ENCODE measurements at regions not wholly inside any gene's neighbourhood (a gene's known extent, or its start where the extent isn't known, plus 50 kb on each side); places are given as distances from the start of the nearest gene placed in this dataset.

DNA sequence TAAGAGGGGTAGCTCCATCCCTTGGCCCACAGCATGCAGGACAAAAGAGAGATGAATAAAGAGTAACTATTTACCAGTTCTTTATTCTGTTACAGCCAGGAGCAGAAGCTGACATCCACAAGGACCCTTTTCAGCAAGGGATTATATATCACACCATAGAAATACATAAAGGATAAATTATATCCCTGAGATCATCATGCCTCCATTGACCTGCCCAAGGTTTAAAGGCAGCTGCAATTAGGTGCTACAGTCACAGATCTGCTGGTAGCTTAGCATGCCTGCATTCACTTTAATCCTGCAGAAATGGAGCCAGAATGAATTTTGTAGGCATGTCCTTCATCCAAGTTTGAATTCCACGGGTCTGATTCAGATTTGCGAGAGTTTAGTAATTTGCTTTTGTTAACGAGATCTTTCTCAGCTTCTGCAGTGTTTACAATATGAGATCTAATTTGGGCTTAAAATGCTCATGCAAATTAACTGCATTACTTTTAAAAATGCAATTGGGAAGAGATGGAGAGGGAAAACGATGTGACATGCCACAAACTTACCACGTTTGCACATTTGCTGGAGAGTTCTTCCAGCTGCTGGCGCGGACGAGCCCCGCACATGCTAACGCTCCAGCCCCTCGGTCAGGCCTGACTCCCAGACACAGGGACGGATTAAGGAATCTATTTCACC, 327.0 kb upstream of the NOCT start:
- TF ChIP-seq, protein P1, sequence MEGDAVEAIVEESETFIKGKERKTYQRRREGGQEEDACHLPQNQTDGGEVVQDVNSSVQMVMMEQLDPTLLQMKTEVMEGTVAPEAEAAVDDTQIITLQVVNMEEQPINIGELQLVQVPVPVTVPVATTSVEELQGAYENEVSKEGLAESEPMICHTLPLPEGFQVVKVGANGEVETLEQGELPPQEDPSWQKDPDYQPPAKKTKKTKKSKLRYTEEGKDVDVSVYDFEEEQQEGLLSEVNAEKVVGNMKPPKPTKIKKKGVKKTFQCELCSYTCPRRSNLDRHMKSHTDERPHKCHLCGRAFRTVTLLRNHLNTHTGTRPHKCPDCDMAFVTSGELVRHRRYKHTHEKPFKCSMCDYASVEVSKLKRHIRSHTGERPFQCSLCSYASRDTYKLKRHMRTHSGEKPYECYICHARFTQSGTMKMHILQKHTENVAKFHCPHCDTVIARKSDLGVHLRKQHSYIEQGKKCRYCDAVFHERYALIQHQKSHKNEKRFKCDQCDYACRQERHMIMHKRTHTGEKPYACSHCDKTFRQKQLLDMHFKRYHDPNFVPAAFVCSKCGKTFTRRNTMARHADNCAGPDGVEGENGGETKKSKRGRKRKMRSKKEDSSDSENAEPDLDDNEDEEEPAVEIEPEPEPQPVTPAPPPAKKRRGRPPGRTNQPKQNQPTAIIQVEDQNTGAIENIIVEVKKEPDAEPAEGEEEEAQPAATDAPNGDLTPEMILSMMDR (conservative IDR thresholded peaks at IDR 0.05; ENCODE audit: control insufficient read depth, insufficient read depth, low read depth, low read length) = no peak
- no peak for DNase-seq (ENCODE audit: low read depth)
- H3K4me3 ChIP-seq (ENCODE audit: control insufficient read depth, low read depth, low read length) = no peak overlapping the region

DNA sequence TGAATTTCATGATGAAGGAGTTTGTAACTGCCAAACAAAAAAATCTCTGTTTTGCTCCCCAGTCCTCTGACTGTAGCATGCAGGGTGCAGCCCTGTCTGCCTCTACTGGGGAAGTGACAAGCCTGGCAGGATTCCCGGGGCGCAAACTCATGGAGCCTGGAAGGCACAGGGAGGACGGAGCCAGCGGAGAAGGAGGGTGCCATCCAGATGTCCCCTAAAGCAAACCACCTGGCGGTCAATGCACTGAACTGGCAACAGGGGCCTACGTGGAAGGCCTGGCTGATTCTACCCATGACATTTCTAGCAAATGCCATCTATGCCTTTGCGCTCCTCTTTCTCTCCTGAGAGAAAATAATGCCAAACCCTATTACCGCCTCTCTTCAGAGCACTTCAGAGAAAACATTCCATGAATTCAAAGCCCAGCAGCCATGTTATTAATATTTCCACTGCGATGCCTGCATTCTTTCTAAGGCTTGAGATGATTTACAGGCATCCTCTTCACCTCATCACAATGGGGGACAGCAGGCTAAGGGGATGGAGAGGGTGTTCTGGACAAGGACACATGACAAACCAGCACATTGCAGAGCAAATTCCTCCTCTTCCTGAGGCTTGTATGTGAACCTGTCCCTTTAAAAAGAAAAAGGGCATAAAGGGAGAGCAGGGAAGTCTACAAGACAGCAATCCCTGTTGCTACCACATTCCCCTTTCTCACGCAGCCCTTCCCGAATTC, 329.3 kb upstream of the NOCT start:
- DNase-seq (ENCODE audit: low read depth) = peak; percentile 15
- H3K4me3 ChIP-seq (ENCODE audit: control insufficient read depth, low read depth, low read length) = no peak overlapping the region
- TF ChIP-seq, protein P1 (conservative IDR thresholded peaks at IDR 0.05; ENCODE audit: control insufficient read depth, insufficient read depth, low read depth, low read length) = no peak

DNA sequence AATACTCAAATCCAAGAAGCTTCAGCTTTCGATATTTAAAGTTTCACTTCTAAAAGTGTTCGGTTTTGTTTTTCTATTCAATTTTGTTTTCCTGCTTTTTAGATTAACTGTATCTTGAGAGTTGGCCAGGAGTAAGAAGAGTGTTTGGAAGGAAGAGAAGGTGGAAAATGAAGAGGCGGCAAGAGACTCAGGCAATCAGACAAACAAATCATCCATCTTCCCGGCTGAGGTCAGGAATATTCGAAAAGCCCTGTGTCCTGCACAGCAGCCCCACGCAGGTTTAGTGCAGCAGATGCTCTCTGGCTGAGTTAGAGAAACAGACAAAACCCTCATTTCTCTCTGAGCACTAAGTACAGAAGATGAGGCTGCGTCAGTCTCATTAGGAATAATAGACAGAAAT, 330.3 kb upstream of the NOCT start:
- no peak for DNase-seq (ENCODE audit: low read depth)
- no peak overlapping the region for H3K4me3 ChIP-seq (ENCODE audit: control insufficient read depth, low read depth, low read length)
- TF ChIP-seq, protein P1 (conservative IDR thresholded peaks at IDR 0.05; ENCODE audit: control insufficient read depth, insufficient read depth, low read depth, low read length) = no peak

DNA sequence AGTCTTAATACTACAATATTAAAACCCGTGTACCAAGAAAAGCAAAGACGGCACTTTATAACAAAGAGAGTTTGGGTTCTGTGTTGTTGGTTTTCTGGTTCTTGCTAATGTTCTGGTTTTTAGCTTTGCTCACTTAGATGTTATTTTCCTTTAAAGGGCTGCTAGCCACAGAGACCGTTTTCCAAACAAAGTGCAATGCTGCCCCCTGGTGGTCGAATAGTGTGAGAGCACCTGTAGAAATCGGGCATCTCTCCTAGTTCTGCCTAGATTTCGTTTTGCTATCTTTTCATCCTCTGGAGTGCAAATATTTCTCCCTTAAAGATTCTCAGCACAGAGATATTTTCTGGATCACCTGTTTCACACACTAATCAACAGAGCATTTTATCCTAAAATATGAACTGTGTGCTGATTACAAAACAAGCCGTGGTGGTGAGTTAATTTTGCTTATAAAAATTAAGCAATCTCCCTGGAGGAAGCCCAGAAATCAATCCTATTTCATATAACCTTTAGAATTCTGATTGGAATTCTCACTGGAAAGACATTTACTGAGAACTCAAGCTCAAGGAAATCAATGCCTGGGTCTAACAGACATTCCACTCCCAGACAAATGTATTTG, 334.5 kb upstream of the NOCT start:
- TF ChIP-seq, protein P1 (conservative IDR thresholded peaks at IDR 0.05; ENCODE audit: control insufficient read depth, insufficient read depth, low read depth, low read length) = peak; percentile 89
- DNase-seq (ENCODE audit: low read depth) = peak; percentile 76
- H3K4me3 ChIP-seq (ENCODE audit: control insufficient read depth, low read depth, low read length) = no peak overlapping the region

DNA sequence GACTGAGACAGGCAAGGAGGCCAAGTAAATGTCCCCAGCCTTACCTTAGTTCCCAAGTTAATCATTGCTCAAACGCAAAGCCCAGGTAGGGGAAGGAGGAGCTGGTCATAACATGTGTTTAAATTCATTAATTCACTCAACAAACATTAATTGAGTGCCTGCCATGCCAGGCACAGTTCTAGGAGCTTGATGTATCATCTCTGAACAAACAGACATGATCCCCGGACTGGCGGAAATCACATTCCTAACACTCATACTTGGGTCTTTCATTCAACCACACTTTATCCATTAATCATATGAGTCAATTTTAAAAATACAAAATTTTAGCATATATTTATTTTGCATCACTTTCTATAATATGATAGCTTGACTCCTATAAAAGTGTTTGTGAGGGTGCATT, 335.3 kb upstream of the NOCT start:
- TF ChIP-seq, protein P1 (conservative IDR thresholded peaks at IDR 0.05; ENCODE audit: control insufficient read depth, insufficient read depth, low read depth, low read length) = no peak
- DNase-seq (ENCODE audit: low read depth) = no peak
- no peak overlapping the region for H3K4me3 ChIP-seq (ENCODE audit: control insufficient read depth, low read depth, low read length)

DNA sequence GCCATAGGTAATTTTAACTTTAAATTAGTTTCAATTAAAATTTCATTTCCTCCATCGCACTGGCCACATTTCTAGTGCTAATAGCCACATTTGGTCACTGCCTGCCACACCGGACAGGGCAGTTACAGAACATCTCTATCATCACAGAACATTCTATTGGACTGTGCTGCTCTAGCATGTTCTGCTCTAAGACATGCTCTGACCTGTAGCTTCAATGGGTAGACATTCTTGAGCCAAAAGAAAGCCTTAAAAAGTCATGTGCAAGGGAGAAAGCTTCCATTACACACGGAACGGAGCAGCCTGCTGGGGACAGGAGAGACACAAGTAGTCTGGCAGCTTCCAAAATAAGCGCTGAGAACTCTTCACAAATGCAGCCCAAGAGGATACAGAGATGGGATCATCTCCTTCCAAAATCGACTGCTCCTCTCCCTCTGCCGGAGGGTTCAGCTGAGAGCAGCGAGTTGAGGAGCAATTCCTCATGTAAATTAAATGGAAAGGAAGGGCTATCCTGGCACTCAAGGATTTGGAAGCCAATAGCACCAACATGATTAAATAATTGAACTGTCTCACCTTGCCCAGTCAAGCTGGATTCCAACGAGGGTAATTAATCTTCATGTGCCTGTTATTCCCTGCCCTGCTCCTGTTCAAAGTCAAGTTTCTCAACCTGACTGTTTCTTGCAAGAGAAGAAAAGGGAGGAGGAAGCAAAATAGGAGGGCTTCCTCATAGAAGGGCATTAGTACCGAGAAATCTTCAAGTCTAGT, 336.4 kb upstream of the NOCT start:
- no peak overlapping the region for H3K4me3 ChIP-seq (ENCODE audit: control insufficient read depth, low read depth, low read length)
- no peak for DNase-seq (ENCODE audit: low read depth)
- TF ChIP-seq, protein P1 (conservative IDR thresholded peaks at IDR 0.05; ENCODE audit: control insufficient read depth, insufficient read depth, low read depth, low read length) = no peak

All from fibroblast of mammary gland (primary cell).